ENCODE measurements at regions not wholly inside any gene's neighbourhood (a gene's known extent, or its start where the extent isn't known, plus 50 kb on each side); places are given as distances from the start of the nearest gene placed in this dataset.

DNA sequence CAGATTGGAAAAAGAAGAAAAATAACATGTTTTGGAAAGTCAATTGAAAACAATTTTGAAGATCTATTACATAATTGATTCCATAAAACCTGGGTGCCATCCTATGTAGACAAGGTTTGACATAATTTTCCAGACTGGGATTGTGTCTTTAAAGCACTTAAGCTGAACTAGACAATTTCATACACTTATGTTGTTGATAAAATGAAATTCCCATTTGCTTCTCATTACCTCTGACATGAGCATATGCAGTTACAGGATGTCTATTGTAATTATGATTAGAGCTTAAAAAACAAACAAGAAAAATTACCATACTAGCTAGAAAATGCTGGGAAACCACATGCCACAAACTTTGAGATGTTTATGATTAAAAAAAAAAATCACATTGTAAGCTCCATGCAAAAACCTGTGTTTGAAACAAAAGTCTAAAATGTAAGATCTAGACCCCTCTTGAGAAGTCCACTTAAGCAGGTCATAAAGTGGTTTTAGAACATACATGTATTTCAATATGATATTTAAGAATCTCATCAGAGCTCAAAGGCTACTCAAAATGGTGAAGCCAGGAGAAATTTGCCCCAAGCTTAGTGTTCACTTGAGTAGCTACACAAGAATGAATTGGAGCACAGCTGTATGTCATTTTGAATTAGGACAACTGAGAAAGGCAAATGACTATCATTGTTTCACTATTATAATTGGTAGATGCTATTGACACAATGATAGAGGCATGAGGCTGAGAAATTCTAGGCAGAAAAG lies 181.1 kb upstream of the PABPC4L start:
- Histone ChIP-seq H3K27me3 (ENCODE audit: control insufficient read depth in 2 of 2, insufficient read depth in 2 of 2, low read length in 2 of 2) (no peaks in the 10 kb centered on the region), H2AFZ (ENCODE audit: low read depth, low read length) (no peak overlapping the region), H3K4me2 (ENCODE audit: insufficient read depth, low read length) (no peak overlapping the region), H3K27ac (ENCODE audit: insufficient read depth, low read depth, low read length) (no peak overlapping the region), H3K36me3 (ENCODE audit: control insufficient read depth in 2 of 2, extremely low read depth in 1 of 2, insufficient read depth in 2 of 2, low read length in 2 of 2) (no peaks in the 10 kb centered on the region), H3K4me1 (ENCODE audit: control insufficient read depth, extremely low read depth, insufficient read depth, low read length) (no peaks in the 10 kb centered on the region), H3K79me2 (ENCODE audit: control insufficient read depth, insufficient read depth, low read length) (no peaks in the 10 kb centered on the region), H3K9me1 (replicated peaks; ENCODE audit: control insufficient read depth, extremely low read depth, insufficient read depth, low read length) (no peaks in the 10 kb centered on the region), H4K20me1 (replicated peaks; ENCODE audit: control insufficient read depth, extremely low read depth, insufficient read depth, low read length) (no peaks in the 10 kb centered on the region), H3K4me3 (replicated peaks in 1 of 3; ENCODE audit: insufficient read depth in 1 of 3, low read depth in 1 of 3, low read length in 3 of 3) (no peak overlapping the region), H3K9ac (replicated peaks; ENCODE audit: extremely low read depth, insufficient read depth, low read length) (no peak overlapping the region), H3K9me3 (replicated peaks; ENCODE audit: control insufficient read depth, insufficient read depth, low read length) (no peaks in the 10 kb centered on the region)
- ChIA-PET POLR2A (no interaction called here), CTCF (interaction anchor here (0.7 to 1.4 kb wide), 3 partner anchors 11 to 268 kb away, joined by 3 to 4 read pairs (median 3); no protein-coding TSS in a partner anchor)
- BruUV-seq (replicated peaks): no TSS peak
- TF ChIP-seq EZH2 (IDR thresholded peaks at IDR 0.05; ENCODE audit: borderline replicate concordance, low read depth, low read length, severe bottlenecking): no peak
- TF ChIP-seq JUN (IDR thresholded peaks at IDR 0.05; ENCODE audit: borderline replicate concordance, insufficient read depth, insufficient read length, low read depth): no peak
- intact Hi-C loops (cut with micrococcal nuclease): no loop called here
- DNase-seq (ENCODE audit: low read depth, low spot score) (no peak), FAIRE-seq (no peak)
- dilution Hi-C loops (cut with MboI; ENCODE audit: extremely low pct_ligation_motif_present, low sequenced_read_pairs): no loop called here

DNA sequence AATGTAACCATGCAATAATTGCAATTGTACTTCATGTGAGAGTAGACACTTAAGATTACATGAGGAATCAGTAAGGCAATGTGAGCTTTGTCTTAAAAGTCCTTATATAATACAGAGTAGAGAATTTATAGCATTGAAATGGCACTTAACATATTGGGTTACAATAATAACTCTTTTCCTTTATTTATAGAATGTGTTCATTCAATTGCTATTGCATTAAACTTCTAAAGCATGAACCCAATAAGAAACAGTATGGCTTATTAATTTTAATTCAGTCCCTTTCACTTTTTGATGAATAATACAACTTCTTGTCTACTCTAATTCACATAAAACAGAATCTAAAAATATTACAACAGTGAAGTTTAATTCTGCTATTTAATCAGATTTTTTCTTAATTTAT lies 174.2 kb upstream of the PABPC4L start:
- Histone ChIP-seq H3K9me1 (replicated peaks; ENCODE audit: control insufficient read depth, extremely low read depth, insufficient read depth, low read length) (no peaks in the 10 kb centered on the region), H3K79me2 (ENCODE audit: control insufficient read depth, insufficient read depth, low read length) (no peaks in the 10 kb centered on the region), H3K4me2 (ENCODE audit: insufficient read depth, low read length) (no peak overlapping the region), H3K4me1 (ENCODE audit: control insufficient read depth, extremely low read depth, insufficient read depth, low read length) (no peaks in the 10 kb centered on the region), H3K27me3 (ENCODE audit: control insufficient read depth in 2 of 2, insufficient read depth in 2 of 2, low read length in 2 of 2) (no peaks in the 10 kb centered on the region), H3K36me3 (ENCODE audit: control insufficient read depth in 2 of 2, extremely low read depth in 1 of 2, insufficient read depth in 2 of 2, low read length in 2 of 2) (no peaks in the 10 kb centered on the region), H2AFZ (ENCODE audit: low read depth, low read length) (no peak overlapping the region), H4K20me1 (replicated peaks; ENCODE audit: control insufficient read depth, extremely low read depth, insufficient read depth, low read length) (no peaks in the 10 kb centered on the region), H3K9ac (replicated peaks; ENCODE audit: extremely low read depth, insufficient read depth, low read length) (no peak overlapping the region), H3K9me3 (replicated peaks; ENCODE audit: control insufficient read depth, insufficient read depth, low read length) (no peaks in the 10 kb centered on the region), H3K4me3 (replicated peaks in 1 of 3; ENCODE audit: insufficient read depth in 1 of 3, low read depth in 1 of 3, low read length in 3 of 3) (no peak overlapping the region), H3K27ac (ENCODE audit: insufficient read depth, low read depth, low read length) (no peak overlapping the region)
- ChIA-PET CTCF (no interaction called here), POLR2A (no interaction called here)
- intact Hi-C loops (cut with micrococcal nuclease): no loop called here
- no peak for DNase-seq (ENCODE audit: low read depth, low spot score)
- TF ChIP-seq, protein P1, sequence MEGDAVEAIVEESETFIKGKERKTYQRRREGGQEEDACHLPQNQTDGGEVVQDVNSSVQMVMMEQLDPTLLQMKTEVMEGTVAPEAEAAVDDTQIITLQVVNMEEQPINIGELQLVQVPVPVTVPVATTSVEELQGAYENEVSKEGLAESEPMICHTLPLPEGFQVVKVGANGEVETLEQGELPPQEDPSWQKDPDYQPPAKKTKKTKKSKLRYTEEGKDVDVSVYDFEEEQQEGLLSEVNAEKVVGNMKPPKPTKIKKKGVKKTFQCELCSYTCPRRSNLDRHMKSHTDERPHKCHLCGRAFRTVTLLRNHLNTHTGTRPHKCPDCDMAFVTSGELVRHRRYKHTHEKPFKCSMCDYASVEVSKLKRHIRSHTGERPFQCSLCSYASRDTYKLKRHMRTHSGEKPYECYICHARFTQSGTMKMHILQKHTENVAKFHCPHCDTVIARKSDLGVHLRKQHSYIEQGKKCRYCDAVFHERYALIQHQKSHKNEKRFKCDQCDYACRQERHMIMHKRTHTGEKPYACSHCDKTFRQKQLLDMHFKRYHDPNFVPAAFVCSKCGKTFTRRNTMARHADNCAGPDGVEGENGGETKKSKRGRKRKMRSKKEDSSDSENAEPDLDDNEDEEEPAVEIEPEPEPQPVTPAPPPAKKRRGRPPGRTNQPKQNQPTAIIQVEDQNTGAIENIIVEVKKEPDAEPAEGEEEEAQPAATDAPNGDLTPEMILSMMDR (IDR thresholded peaks at IDR 0.05; ENCODE audit: extremely low read depth in 1 of 2, insufficient read depth in 1 of 2, low read depth in 1 of 2, low read length in 2 of 2): no peak
- TF ChIP-seq EZH2 (IDR thresholded peaks at IDR 0.05; ENCODE audit: borderline replicate concordance, low read depth, low read length, severe bottlenecking) (no peak), POLR2AphosphoS5 (IDR thresholded peaks at IDR 0.05; ENCODE audit: insufficient read depth, low read depth, low read length) (no peak), POLR2A (IDR thresholded peaks at IDR 0.05; ENCODE audit: low read depth, low read length) (no peak), FOS (IDR thresholded peaks at IDR 0.05; ENCODE audit: borderline replicate concordance, insufficient read depth, low read length) (no peak), MYC (IDR thresholded peaks at IDR 0.05; ENCODE audit: low read depth, low read length) (no peak), GATA2 (IDR thresholded peaks at IDR 0.05; ENCODE audit: insufficient read depth, insufficient read length, low read depth, low read length) (no peak)
- TF ChIP-seq, protein P2, sequence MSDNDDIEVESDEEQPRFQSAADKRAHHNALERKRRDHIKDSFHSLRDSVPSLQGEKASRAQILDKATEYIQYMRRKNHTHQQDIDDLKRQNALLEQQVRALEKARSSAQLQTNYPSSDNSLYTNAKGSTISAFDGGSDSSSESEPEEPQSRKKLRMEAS (IDR thresholded peaks at IDR 0.05; ENCODE audit: insufficient read depth, insufficient read length): no peak
- FAIRE-seq: no peak
- BruUV-seq (replicated peaks): no TSS peak
- dilution Hi-C loops (cut with MboI; ENCODE audit: extremely low pct_ligation_motif_present, low sequenced_read_pairs): no loop called here
